22Rv1 (cell line): ENCODE measurements at regions not wholly inside any gene's neighbourhood (a gene's known extent, or its start where the extent isn't known, plus 50 kb on each side); places are given as distances from the start of the nearest gene placed in this dataset.

Experiments
- ZFX ChIP-seq: fragments of 450-650 bp; IDR thresholded peaks from 2 replicates; pipeline ENCODE4 v1.6.1; 2017; ENCODE audit warnings: antibody characterized with exemption, borderline replicate concordance
- TF ChIP-seq, protein P1 (sequence below): fragments of 450-650 bp; IDR thresholded peaks from 2 replicates; pipeline ENCODE4 v1.5.1; 2017; ENCODE audit warnings: mild to moderate bottlenecking

DNA sequence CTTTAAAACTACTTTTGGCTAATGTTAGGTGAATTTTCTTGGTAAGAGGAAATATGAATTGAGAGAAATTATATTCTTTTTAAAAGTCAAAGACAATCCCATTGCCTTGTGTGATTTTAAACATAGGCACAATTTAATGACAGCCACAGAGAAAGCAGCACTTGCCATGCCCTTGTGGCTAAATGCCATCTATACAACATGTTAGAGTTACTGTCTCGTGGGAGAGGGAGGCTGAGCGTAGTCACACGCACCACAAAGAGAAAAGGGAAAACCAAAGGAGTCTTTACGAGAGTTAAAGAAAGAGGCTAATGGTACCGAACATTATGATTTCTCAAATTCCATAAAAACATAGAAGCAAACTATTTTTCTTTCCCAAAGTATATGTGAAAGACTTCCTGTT lies 537.9 kb downstream of the PTPRC start:
- TF ChIP-seq, protein P1, sequence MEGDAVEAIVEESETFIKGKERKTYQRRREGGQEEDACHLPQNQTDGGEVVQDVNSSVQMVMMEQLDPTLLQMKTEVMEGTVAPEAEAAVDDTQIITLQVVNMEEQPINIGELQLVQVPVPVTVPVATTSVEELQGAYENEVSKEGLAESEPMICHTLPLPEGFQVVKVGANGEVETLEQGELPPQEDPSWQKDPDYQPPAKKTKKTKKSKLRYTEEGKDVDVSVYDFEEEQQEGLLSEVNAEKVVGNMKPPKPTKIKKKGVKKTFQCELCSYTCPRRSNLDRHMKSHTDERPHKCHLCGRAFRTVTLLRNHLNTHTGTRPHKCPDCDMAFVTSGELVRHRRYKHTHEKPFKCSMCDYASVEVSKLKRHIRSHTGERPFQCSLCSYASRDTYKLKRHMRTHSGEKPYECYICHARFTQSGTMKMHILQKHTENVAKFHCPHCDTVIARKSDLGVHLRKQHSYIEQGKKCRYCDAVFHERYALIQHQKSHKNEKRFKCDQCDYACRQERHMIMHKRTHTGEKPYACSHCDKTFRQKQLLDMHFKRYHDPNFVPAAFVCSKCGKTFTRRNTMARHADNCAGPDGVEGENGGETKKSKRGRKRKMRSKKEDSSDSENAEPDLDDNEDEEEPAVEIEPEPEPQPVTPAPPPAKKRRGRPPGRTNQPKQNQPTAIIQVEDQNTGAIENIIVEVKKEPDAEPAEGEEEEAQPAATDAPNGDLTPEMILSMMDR = no peak
- TF ChIP-seq ZFX = no peak
